ENCODE measurements at regions not wholly inside any gene's neighbourhood (a gene's known extent, or its start where the extent isn't known, plus 50 kb on each side); places are given as distances from the start of the nearest gene placed in this dataset.

GRCh38 chr2:23200068-23200786 is 184.8 kb upstream of the KLHL29 start:
- DNase-seq: no peak

GRCh38 chr2:23200787-23201114 is 184.2 kb upstream of the KLHL29 start:
- DNase-seq: no peak

DNA sequence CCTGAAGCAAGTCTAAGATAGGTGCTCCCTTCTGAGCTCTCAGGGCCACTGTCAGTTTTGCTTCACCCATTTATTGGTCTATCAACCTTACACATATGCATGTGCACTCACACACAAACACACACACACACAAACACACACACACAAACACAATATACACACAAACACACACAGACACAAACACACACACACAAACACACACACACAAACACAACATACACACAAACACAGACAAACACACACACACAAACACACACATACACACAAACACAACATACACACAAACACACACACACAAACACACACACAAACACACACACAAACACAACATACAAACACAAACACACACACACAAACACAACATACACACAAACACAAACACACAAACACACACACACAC is 181.6 kb upstream of the KLHL29 start:
- no peak for DNase-seq

GRCh38 chr2:23204685-23205242 is 180.2 kb upstream of the KLHL29 start:
- no peak for DNase-seq

DNA sequence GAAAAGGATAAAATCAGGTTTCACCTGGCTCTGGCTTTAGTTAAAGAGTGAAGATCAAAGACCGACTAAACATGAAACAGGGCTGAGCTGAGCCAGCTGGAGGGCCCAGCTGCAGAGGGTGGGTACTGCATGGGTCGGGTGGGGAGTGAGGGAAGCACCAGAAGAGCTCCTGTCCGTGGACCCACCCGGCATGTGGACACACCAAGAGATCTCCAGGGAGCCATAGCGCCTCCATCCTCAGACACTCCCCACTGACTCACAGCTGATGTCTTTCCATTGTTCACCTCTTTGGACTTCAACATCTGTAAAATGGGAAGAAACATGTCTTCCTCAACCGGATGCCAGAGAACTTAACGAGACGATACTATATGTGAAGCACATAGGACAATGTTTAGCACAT is 178.3 kb upstream of the KLHL29 start:
- no peak for DNase-seq

DNA sequence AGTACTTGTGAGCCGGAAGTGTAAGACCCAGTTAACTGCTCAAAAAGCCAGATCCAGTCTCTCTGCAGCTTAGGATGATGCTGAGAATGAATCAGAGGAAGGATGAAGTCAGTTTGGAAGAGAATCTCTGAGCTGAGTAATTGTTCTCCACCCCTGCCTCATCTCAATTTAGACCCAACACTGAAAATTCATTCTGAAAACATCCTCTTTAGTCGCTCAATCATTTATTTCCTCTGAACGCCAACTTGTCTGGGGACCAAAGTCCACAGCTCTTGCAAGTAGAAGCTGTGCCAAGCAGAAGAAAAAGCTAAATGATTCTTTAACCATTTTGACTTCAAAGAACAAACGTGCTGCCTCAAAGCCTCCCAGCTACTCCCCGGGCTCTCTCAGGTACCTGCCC is 177.1 kb upstream of the KLHL29 start:
- no peak for DNase-seq

- DNase-seq: no peak
These were observed 176.6 kb upstream of the KLHL29 start for GRCh38 chr2:23208339-23208738.

GRCh38 chr2:23209059-23209458 is 175.9 kb upstream of the KLHL29 start:
- no peak for DNase-seq

GRCh38 chr2:23211987-23212583 is 172.9 kb upstream of the KLHL29 start:
- DNase-seq: no peak

GRCh38 chr2:23213196-23213595 is 171.8 kb upstream of the KLHL29 start:
- no peak for DNase-seq

DNA sequence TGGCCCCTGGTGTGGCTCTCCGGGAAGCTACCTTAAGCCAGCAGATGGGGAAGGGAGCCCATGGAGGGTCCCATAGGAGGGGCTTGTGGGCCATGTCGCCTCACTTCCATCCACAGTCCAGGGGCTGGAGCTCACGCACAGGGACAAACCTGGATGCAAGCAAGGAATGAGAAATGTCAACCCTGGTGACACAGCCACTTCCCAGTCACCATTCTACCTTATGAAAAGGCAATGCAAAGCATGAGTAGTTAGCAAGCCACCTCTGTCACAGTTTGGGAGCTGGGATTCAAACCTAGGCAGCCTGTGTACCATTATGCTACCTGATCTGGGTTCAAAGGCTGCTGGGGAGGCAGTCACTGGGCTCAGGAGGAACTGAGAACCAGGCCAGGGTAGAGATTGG is 170.0 kb upstream of the KLHL29 start:
- no peak for DNase-seq

DNA sequence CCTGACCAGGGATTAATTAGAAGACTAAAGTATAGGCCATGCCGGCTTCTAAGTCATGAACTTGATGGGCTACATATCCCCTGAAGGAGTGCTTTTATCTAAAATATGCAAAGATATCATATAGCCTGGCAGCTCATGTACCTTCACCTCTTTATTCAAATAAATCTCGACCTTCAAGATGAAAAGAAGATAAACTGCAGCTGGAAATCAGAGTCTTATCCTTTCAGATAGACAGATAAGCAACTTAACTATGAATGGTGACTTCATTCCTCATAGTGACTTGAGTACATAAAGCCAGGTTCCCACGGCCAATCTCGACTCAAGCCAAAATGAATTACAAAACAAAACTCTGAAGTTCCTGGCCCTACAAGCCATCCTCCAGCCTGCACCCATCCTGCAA is 165.3 kb upstream of the KLHL29 start:
- no peak for DNase-seq

GRCh38 chr2:23220513-23221094 is 164.4 kb upstream of the KLHL29 start:
- no peak for DNase-seq

GRCh38 chr2:23221236-23221635 is 163.7 kb upstream of the KLHL29 start:
- no peak for DNase-seq

GRCh38 chr2:23221901-23222300 is 163.1 kb upstream of the KLHL29 start:
- DNase-seq: no peak

GRCh38 chr2:23230885-23231284 is 154.1 kb upstream of the KLHL29 start:
- DNase-seq: no peak

- DNase-seq: no peak
These were observed 153.1 kb upstream of the KLHL29 start for GRCh38 chr2:23231865-23232264.

DNA sequence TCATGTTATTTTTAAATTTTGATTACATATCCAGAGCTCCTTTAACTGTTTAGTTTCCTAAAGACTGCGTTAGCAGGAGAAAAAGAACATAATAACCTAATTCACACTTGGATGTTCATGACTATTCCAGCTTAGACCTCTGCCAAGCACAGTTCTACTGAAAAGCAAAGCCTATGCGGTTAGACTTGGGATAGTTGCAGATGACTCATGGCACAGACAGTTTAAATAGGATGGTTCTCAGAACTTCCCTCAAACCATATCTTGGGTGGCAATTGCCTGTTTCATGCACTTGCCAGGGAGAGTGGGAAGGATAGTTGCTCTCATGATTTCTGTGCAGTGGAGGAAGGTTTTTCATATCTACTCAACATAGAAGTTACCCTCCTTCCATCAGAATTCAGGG is 149.7 kb upstream of the KLHL29 start:
- DNase-seq: no peak

- DNase-seq: no peak
These were observed 149.2 kb upstream of the KLHL29 start for GRCh38 chr2:23235736-23236135.

- no peak for DNase-seq
These were observed 147.8 kb upstream of the KLHL29 start for GRCh38 chr2:23237147-23237546.

DNA sequence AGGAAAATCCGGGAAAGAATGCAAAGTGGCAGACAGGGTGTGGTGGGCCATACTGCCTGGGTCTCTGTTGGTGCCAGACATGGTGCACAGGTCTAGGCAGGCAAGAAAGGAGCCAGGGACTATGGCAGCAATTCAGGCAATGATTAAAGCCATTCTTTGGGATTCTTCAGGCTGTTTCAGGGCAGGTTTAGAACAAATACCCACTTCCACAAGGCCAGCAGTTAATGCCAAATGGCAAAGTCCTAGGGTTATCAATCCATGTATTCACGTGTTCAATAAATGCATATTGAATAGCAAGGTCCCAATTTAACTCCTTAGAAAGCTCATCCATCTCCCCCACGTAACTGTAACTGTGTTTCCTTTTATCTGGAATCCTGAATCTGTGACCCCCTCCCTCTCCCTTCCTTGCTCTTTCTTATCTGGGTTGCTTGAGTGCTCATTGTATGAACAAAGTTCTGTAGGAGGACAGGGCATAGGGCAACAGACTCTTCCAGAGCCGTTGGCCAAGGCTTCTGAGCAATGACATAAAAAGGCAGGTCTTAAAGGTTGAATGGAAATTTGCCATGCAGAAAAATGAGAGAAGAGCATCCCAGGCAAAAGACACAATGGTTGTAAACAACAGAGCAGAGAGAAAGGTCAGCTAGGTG is 146.8 kb upstream of the KLHL29 start:
- DNase-seq: no peak

DNA sequence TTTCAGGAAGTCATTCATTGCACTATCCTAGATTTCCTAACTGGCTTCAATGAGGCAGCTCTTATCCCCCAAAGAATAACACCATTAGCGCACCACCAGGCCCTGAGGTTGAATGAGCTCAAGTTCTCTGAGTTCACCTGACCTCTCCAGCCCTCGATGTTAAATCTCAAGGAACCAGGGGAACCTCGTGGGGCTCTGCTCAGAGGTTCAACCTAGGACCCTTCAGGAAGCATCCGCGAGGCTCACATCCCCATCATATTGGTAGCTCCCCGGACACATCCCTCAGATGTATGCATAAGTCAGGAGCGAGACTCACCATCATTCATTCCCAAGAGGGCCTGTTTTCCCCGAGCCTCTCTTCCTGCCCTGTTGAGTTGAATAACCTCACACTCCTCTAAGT is 145.6 kb upstream of the KLHL29 start:
- no peak for DNase-seq

GRCh38 chr2:23241121-23241520 is 143.9 kb upstream of the KLHL29 start:
- DNase-seq: peak; percentile 14

Measured in DMS 273 treated with DMSO at 0.1 percent for 48 hours (cell line).